Adipocyte (in vitro differentiated cells): ENCODE measurements at regions not wholly inside any gene's neighbourhood (a gene's known extent, or its start where the extent isn't known, plus 50 kb on each side); places are given as distances from the start of the nearest gene placed in this dataset.

ENCODE experiments used
- DNase-seq: peaks from one replicate; pipeline ENCODE4 v3.0.0-alpha.2; 2015; ENCODE audit warnings: low read depth
- H3K27me3 ChIP-seq: replicated peaks from 2 replicates; pipeline ENCODE4 v1.7.0; 2013; ENCODE audit warnings: mild to moderate bottlenecking, low read length, moderate library complexity; ENCODE audit not compliant: control insufficient read depth, insufficient read depth
- H3K36me3 ChIP-seq: 2 replicates; pipeline ENCODE4 v1.7.0; 2013; ENCODE audit warnings: low read length, mild to moderate bottlenecking, moderate library complexity; ENCODE audit not compliant: control insufficient read depth, insufficient read depth, severe bottlenecking
- H3K4me1 ChIP-seq: 2 replicates; pipeline ENCODE4 v1.7.0; 2013; ENCODE audit warnings: mild to moderate bottlenecking, low read length, moderate library complexity; ENCODE audit not compliant: control insufficient read depth, insufficient read depth
- H3K4me3 ChIP-seq: 2 replicates; pipeline ENCODE4 v1.7.0; 2013; ENCODE audit warnings: mild to moderate bottlenecking, low read length, moderate library complexity
- H3K9ac ChIP-seq: 2 replicates; pipeline ENCODE4 v1.7.0; 2013; ENCODE audit warnings: mild to moderate bottlenecking, low read length, moderate library complexity
- H3K9me3 ChIP-seq: 2 replicates; pipeline ENCODE4 v1.7.0; 2013; ENCODE audit warnings: mild to moderate bottlenecking, low read length, moderate library complexity; ENCODE audit not compliant: control insufficient read depth

DNA sequence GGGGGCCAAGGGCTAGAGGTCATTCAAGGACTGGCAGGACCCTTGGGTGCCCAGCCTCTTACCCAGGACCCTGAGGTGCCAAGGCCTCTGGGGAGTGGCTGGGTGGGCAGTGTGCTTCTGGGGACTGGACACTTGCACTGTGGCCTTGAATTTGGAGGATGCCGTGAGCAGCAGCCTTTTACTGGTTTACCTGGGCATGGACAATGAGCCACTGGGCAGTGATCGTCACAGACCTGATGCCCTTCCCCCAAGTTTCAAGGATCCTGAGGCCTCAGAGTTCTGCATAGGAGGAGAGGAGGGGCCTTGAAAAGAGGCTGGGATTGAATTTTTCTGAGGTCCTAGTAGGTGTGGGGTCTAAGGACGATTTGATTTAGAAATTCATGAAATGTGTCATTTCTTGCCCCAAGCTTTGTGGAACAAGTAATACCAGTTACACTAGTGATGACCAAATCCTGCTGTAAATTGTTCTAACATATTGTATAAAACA, 146.1 kb upstream of the TPM1 start:
- no peaks in the 10 kb centered on the region for H3K27me3 ChIP-seq
- no peak for DNase-seq
- H3K9me3 ChIP-seq: no peaks in the 10 kb centered on the region
- H3K9ac ChIP-seq: peak overlapping the region; percentile 76
- no peaks in the 10 kb centered on the region for H3K36me3 ChIP-seq
- peak overlapping the region; percentile 30 for H3K4me3 ChIP-seq
- peaks cover 45% of the 10 kb centered on the region for H3K4me1 ChIP-seq

GRCh38 chr15:62896969-62897486, 145.5 kb upstream of the TPM1 start:
- Histone ChIP-seq H3K9me3 (no peaks in the 10 kb centered on the region), H3K4me1 (peaks cover 45% of the 10 kb centered on the region), H3K9ac (peak overlapping the region; percentile 76), H3K27me3 (no peaks in the 10 kb centered on the region), H3K36me3 (no peaks in the 10 kb centered on the region), H3K4me3 (peak overlapping the region; percentile 30)
- peak; percentile 98 for DNase-seq

GRCh38 chr15:62897634-62898033, 144.9 kb upstream of the TPM1 start:
- Histone ChIP-seq H3K9ac (peak overlapping the region; percentile 10), H3K4me1 (peaks cover 45% of the 10 kb centered on the region), H3K36me3 (no peaks in the 10 kb centered on the region), H3K9me3 (no peaks in the 10 kb centered on the region), H3K4me3 (peak overlapping the region; percentile 8), H3K27me3 (no peaks in the 10 kb centered on the region)
- no peak for DNase-seq

- Histone ChIP-seq H3K4me3 (no peak overlapping the region), H3K9ac (no peak overlapping the region), H3K4me1 (peaks cover 45% of the 10 kb centered on the region), H3K9me3 (no peaks in the 10 kb centered on the region), H3K27me3 (no peaks in the 10 kb centered on the region), H3K36me3 (no peaks in the 10 kb centered on the region)
- DNase-seq: no peak
Measured at GRCh38 chr15:62899090-62899493, 143.5 kb upstream of the TPM1 start.

GRCh38 chr15:62900071-62900802, 142.3 kb upstream of the TPM1 start:
- H3K27me3 ChIP-seq: no peaks in the 10 kb centered on the region
- H3K4me3 ChIP-seq: no peak overlapping the region
- no peaks in the 10 kb centered on the region for H3K9me3 ChIP-seq
- H3K4me1 ChIP-seq: peaks cover 41% of the 10 kb centered on the region
- no peak overlapping the region for H3K9ac ChIP-seq
- no peak for DNase-seq
- H3K36me3 ChIP-seq: no peaks in the 10 kb centered on the region

- DNase-seq: no peak
- Histone ChIP-seq H3K27me3 (no peaks in the 10 kb centered on the region), H3K4me3 (no peak overlapping the region), H3K4me1 (peaks cover 33% of the 10 kb centered on the region), H3K9ac (no peak overlapping the region), H3K9me3 (no peaks in the 10 kb centered on the region), H3K36me3 (no peaks in the 10 kb centered on the region)
Measured at GRCh38 chr15:62901087-62901486, 141.5 kb upstream of the TPM1 start.

DNA sequence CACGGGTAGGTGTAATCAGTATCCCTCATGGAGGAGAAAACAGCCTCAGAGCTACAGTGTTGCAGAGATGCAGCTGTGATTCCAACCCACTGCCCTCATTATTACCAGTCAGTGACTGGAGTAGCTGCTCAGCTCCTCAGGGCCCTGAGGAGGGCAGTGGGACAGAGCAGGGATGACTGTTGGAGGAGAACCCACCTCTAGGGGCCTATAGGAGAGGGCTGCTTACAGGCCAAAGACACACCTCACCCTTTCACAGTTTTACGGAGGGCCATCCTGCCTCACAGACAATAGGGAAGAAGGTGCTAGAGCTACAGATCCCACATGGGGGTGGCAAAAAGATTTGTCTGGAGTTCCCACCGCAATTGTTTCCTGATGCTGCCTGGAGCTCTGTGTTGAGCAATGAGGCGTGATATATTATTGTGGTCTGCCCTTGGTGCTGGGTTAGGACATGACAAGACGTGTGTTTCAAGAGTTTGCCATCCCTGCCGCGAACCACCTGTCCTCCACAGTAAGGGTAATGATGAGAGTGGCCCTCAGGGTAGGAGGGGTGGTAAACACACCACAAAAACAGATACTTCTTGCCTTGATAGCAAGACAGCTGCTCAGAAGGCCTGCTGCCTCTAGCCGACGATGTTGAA, 140.5 kb upstream of the TPM1 start:
- Histone ChIP-seq H3K9ac (no peak overlapping the region), H3K36me3 (no peaks in the 10 kb centered on the region), H3K4me3 (no peak overlapping the region), H3K9me3 (no peaks in the 10 kb centered on the region), H3K27me3 (no peaks in the 10 kb centered on the region), H3K4me1 (peaks cover 25% of the 10 kb centered on the region)
- DNase-seq: no peak

GRCh38 chr15:62902821-62903220, 139.7 kb upstream of the TPM1 start:
- H3K9ac ChIP-seq: no peak overlapping the region
- no peaks in the 10 kb centered on the region for H3K27me3 ChIP-seq
- no peak for DNase-seq
- peaks cover 19% of the 10 kb centered on the region for H3K4me1 ChIP-seq
- H3K4me3 ChIP-seq: no peak overlapping the region
- no peaks in the 10 kb centered on the region for H3K9me3 ChIP-seq
- no peaks in the 10 kb centered on the region for H3K36me3 ChIP-seq

DNA sequence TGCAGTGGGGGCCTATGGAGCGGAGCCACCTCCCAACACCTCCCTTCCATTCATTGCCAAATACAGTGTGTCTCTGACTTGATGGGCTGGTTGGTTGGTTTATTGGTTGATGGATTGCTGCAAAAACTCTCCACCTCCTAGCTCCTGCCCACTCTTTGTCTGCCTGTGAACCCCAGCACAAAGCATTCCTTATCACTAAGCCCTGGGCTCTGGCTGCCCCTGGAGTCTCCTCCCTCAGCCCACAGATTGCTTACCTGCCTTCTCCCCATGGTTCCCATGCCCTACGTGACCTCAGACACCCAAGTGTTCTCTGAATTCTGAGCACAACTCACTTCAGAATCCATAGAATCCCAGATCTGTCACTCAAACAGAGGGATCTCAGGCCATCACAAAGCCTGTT, 139.1 kb upstream of the TPM1 start:
- Histone ChIP-seq H3K4me3 (no peak overlapping the region), H3K9me3 (no peaks in the 10 kb centered on the region), H3K9ac (no peak overlapping the region), H3K36me3 (no peaks in the 10 kb centered on the region), H3K27me3 (no peaks in the 10 kb centered on the region), H3K4me1 (peaks cover 19% of the 10 kb centered on the region)
- no peak for DNase-seq

DNA sequence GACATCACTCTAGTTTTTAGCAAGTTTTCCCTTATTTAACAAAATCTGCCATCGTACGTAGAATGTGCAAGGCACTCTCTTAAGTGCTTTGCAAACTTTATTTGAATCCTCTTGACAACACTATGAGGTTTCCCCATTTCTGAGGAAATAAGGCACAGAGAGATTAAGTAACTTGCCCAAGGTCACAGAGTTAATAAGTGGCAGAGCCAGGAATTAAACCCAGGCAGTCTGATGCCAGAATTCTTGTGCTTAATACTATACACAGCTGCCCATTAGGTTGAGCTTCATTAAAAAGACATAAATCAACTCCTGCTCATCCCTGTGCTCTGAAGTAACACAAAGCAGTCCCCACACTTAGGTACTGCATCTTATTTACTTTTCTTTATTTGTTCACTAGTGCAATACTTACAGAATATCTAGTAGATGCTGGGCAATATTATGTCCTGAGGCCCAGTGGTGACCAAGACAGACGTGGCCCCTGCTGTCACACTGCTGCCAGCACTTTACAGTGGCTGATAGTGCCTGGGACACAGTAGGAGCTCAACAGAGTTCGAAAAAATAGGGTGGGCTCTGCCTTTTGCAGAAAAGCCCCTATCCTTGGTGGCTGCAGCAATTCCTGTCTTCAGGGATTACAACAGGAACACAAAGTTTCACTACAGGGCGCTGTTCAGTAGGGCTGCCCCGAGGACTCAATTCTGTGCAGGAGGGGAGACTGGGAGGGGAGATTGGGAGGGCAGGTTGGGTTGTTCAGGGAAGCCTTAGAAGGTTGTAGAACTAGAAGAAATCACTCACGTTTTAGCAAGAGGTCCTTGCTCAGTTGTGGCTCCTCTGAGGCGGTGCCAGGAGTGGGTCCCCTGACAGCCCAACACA, 138.3 kb upstream of the TPM1 start:
- peaks cover 19% of the 10 kb centered on the region for H3K4me1 ChIP-seq
- H3K9me3 ChIP-seq: no peaks in the 10 kb centered on the region
- no peaks in the 10 kb centered on the region for H3K36me3 ChIP-seq
- no peak overlapping the region for H3K4me3 ChIP-seq
- H3K27me3 ChIP-seq: no peaks in the 10 kb centered on the region
- DNase-seq: no peak
- no peak overlapping the region for H3K9ac ChIP-seq

DNA sequence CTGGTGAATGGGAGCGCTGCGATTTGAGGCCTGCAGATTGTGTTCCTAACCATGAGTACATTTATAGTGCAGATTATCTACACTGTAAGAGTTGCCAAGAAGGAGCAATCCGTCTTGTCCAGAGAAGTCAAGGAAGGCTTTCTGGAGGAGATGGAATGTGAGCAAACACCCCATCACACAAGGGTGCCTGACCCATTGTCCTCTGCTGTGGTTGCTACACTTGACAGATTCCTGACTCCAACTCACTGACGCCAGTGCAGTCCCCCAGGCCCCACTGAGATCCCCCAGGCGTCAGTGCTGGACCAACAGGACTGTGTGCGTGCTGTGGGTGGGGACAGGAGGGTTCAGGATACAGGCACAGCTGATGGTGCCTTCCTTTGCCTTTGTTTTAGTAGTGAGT, 135.9 kb upstream of the TPM1 start:
- no peak overlapping the region for H3K9ac ChIP-seq
- no peak for DNase-seq
- no peak overlapping the region for H3K4me3 ChIP-seq
- no peaks in the 10 kb centered on the region for H3K36me3 ChIP-seq
- no peaks in the 10 kb centered on the region for H3K27me3 ChIP-seq
- H3K9me3 ChIP-seq: no peaks in the 10 kb centered on the region
- no peaks in the 10 kb centered on the region for H3K4me1 ChIP-seq
